Gastrocnemius medialis (tissue), 4 donors: ENCODE measurements at regions not wholly inside any gene's neighbourhood (a gene's known extent, or its start where the extent isn't known, plus 50 kb on each side); places are given as distances from the start of the nearest gene placed in this dataset.

Experiments used
- POLR2A ChIP-seq, 2 donors: fragments of 450-650 bp; IDR thresholded peaks; one replicate each; pipeline ENCODE4 v1.6.1; 2017; ENCODE audit warnings: antibody characterized with exemption in 2 of 2, mild to moderate bottlenecking in 2 of 2, moderate library complexity in 2 of 2
- TF ChIP-seq, protein P1 (sequence below), 5 experiments: fragments of 450-650 bp in 3 of 5; fragments of 200-600 bp in 2 of 5; sonication (generic) in 2 of 5; IDR thresholded peaks in 4 of 5; conservative IDR thresholded peaks in 1 of 5; 1 replicate in 4 of 5; 2 replicates in 1 of 5; pipeline ENCODE4 v1.5.1; 2016 to 2019; ENCODE audit warnings: antibody characterized with exemption in 5 of 5, mild to moderate bottlenecking in 3 of 5, moderate library complexity in 3 of 5

GRCh38 chr1:234782105-234782751 lies 172.2 kb upstream of the IRF2BP2 start:
- TF ChIP-seq, protein P1, sequence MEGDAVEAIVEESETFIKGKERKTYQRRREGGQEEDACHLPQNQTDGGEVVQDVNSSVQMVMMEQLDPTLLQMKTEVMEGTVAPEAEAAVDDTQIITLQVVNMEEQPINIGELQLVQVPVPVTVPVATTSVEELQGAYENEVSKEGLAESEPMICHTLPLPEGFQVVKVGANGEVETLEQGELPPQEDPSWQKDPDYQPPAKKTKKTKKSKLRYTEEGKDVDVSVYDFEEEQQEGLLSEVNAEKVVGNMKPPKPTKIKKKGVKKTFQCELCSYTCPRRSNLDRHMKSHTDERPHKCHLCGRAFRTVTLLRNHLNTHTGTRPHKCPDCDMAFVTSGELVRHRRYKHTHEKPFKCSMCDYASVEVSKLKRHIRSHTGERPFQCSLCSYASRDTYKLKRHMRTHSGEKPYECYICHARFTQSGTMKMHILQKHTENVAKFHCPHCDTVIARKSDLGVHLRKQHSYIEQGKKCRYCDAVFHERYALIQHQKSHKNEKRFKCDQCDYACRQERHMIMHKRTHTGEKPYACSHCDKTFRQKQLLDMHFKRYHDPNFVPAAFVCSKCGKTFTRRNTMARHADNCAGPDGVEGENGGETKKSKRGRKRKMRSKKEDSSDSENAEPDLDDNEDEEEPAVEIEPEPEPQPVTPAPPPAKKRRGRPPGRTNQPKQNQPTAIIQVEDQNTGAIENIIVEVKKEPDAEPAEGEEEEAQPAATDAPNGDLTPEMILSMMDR (IDR thresholded peaks at IDR 0.05 in 4 of 5, conservative IDR thresholded peaks at IDR 0.05 in 1 of 5) = no peak
- no peak for TF ChIP-seq POLR2A (IDR thresholded peaks at IDR 0.05)
